ENCODE measurements at regions not wholly inside any gene's neighbourhood (a gene's known extent, or its start where the extent isn't known, plus 50 kb on each side); places are given as distances from the start of the nearest gene placed in this dataset.

GRCh38 chr22:44442186-44442815 is 55.7 kb downstream of the RTL6 start:
- no peak overlapping the region for H3K27ac ChIP-seq (ENCODE audit: low read depth, low read length)
- no peak overlapping the region for H3K4me3 ChIP-seq (ENCODE audit: low read depth in 1 of 2, low read length in 2 of 2)
- no peak overlapping the region for H3K9ac ChIP-seq (ENCODE audit: low read depth in 1 of 2, low read length in 2 of 2)
- H3K27me3 ChIP-seq (ENCODE audit: control insufficient read depth in 1 of 2, insufficient read depth in 2 of 2, low read length in 2 of 2): no peaks in the 10 kb centered on the region
- H3K4me1 ChIP-seq (ENCODE audit: control insufficient read depth in 1 of 2, insufficient read depth in 2 of 2, low read length in 2 of 2): no peaks in the 10 kb centered on the region
- H3K36me3 ChIP-seq (ENCODE audit: control insufficient read depth in 1 of 2, insufficient read depth in 2 of 2, low read length in 2 of 2): no peaks in the 10 kb centered on the region
- H3K9me3 ChIP-seq (ENCODE audit: control insufficient read depth in 1 of 2, low read length in 2 of 2): peaks cover 4 to 9% of the 10 kb centered on the region in 2 donors

GRCh38 chr22:44441401-44442185 is 56.4 kb downstream of the RTL6 start:
- no peaks in the 10 kb centered on the region for H3K36me3 ChIP-seq (ENCODE audit: control insufficient read depth in 1 of 2, insufficient read depth in 2 of 2, low read length in 2 of 2)
- H3K27ac ChIP-seq (ENCODE audit: low read depth, low read length): no peak overlapping the region
- H3K4me3 ChIP-seq (ENCODE audit: low read depth in 1 of 2, low read length in 2 of 2): no peak overlapping the region
- no peaks in the 10 kb centered on the region for H3K4me1 ChIP-seq (ENCODE audit: control insufficient read depth in 1 of 2, insufficient read depth in 2 of 2, low read length in 2 of 2)
- H3K9ac ChIP-seq (ENCODE audit: low read depth in 1 of 2, low read length in 2 of 2): no peak overlapping the region
- no peaks in the 10 kb centered on the region for H3K27me3 ChIP-seq (ENCODE audit: control insufficient read depth in 1 of 2, insufficient read depth in 2 of 2, low read length in 2 of 2)
- H3K9me3 ChIP-seq (ENCODE audit: control insufficient read depth in 1 of 2, low read length in 2 of 2): peaks cover 4 to 7% of the 10 kb centered on the region in 2 donors

- Histone ChIP-seq H3K9me3 (ENCODE audit: control insufficient read depth in 1 of 2, low read length in 2 of 2) (no peaks in the 10 kb centered on the region), H3K9ac (ENCODE audit: low read depth in 1 of 2, low read length in 2 of 2) (no peak overlapping the region), H3K4me1 (ENCODE audit: control insufficient read depth in 1 of 2, insufficient read depth in 2 of 2, low read length in 2 of 2) (no peaks in the 10 kb centered on the region), H3K27me3 (ENCODE audit: control insufficient read depth in 1 of 2, insufficient read depth in 2 of 2, low read length in 2 of 2) (no peaks in the 10 kb centered on the region), H3K27ac (ENCODE audit: low read depth, low read length) (no peak overlapping the region), H3K4me3 (ENCODE audit: low read depth in 1 of 2, low read length in 2 of 2) (no peak overlapping the region), H3K36me3 (ENCODE audit: control insufficient read depth in 1 of 2, insufficient read depth in 2 of 2, low read length in 2 of 2) (no peaks in the 10 kb centered on the region)
Observed at GRCh38 chr22:44440224-44441160, 57.5 kb downstream of the RTL6 start.

- Histone ChIP-seq H3K4me1 (ENCODE audit: control insufficient read depth in 1 of 2, insufficient read depth in 2 of 2, low read length in 2 of 2) (no peaks in the 10 kb centered on the region), H3K4me3 (ENCODE audit: low read depth in 1 of 2, low read length in 2 of 2) (no peak overlapping the region)
Observed at GRCh38 chr22:44439356-44440223, 58.4 kb downstream of the RTL6 start.

GRCh38 chr22:44438481-44439131 is 59.4 kb downstream of the RTL6 start:
- Histone ChIP-seq H3K27me3 (ENCODE audit: control insufficient read depth in 1 of 2, insufficient read depth in 2 of 2, low read length in 2 of 2) (no peaks in the 10 kb centered on the region), H3K4me1 (ENCODE audit: control insufficient read depth in 1 of 2, insufficient read depth in 2 of 2, low read length in 2 of 2) (no peaks in the 10 kb centered on the region), H3K27ac (ENCODE audit: low read depth, low read length) (no peak overlapping the region), H3K36me3 (ENCODE audit: control insufficient read depth in 1 of 2, insufficient read depth in 2 of 2, low read length in 2 of 2) (no peaks in the 10 kb centered on the region), H3K4me3 (ENCODE audit: low read depth in 1 of 2, low read length in 2 of 2) (no peak overlapping the region), H3K9ac (ENCODE audit: low read depth in 1 of 2, low read length in 2 of 2) (no peak overlapping the region), H3K9me3 (ENCODE audit: control insufficient read depth in 1 of 2, low read length in 2 of 2) (no peaks in the 10 kb centered on the region)

More at GRCh38 chr22:44439356-44440223, 58.4 kb downstream of the RTL6 start:
- Histone ChIP-seq H3K9me3 (ENCODE audit: control insufficient read depth in 1 of 2, low read length in 2 of 2) (no peaks in the 10 kb centered on the region), H3K9ac (ENCODE audit: low read depth in 1 of 2, low read length in 2 of 2) (no peak overlapping the region), H3K27ac (ENCODE audit: low read depth, low read length) (no peak overlapping the region), H3K27me3 (ENCODE audit: control insufficient read depth in 1 of 2, insufficient read depth in 2 of 2, low read length in 2 of 2) (no peaks in the 10 kb centered on the region), H3K36me3 (ENCODE audit: control insufficient read depth in 1 of 2, insufficient read depth in 2 of 2, low read length in 2 of 2) (no peaks in the 10 kb centered on the region)

GRCh38 chr22:44438056-44438455 is 60.0 kb downstream of the RTL6 start:
- H3K4me1 ChIP-seq (ENCODE audit: control insufficient read depth in 1 of 2, insufficient read depth in 2 of 2, low read length in 2 of 2): peaks cover 0 to under 1% of the 10 kb centered on the region in 2 donors
- H3K4me3 ChIP-seq (ENCODE audit: low read depth in 1 of 2, low read length in 2 of 2): no peak overlapping the region
- H3K36me3 ChIP-seq (ENCODE audit: control insufficient read depth in 1 of 2, insufficient read depth in 2 of 2, low read length in 2 of 2): no peaks in the 10 kb centered on the region
- H3K27me3 ChIP-seq (ENCODE audit: control insufficient read depth in 1 of 2, insufficient read depth in 2 of 2, low read length in 2 of 2): no peaks in the 10 kb centered on the region
- no peaks in the 10 kb centered on the region for H3K9me3 ChIP-seq (ENCODE audit: control insufficient read depth in 1 of 2, low read length in 2 of 2)
- no peak overlapping the region for H3K27ac ChIP-seq (ENCODE audit: low read depth, low read length)
- H3K9ac ChIP-seq (ENCODE audit: low read depth in 1 of 2, low read length in 2 of 2): no peak overlapping the region

GRCh38 chr22:44437216-44438055 is 60.6 kb downstream of the RTL6 start:
- Histone ChIP-seq H3K27me3 (ENCODE audit: control insufficient read depth in 1 of 2, insufficient read depth in 2 of 2, low read length in 2 of 2) (no peaks in the 10 kb centered on the region), H3K4me1 (ENCODE audit: control insufficient read depth in 1 of 2, insufficient read depth in 2 of 2, low read length in 2 of 2) (peaks cover 3 to 4% of the 10 kb centered on the region in 2 donors), H3K4me3 (ENCODE audit: low read depth in 1 of 2, low read length in 2 of 2) (no peak overlapping the region), H3K36me3 (ENCODE audit: control insufficient read depth in 1 of 2, insufficient read depth in 2 of 2, low read length in 2 of 2) (no peaks in the 10 kb centered on the region), H3K9ac (ENCODE audit: low read depth in 1 of 2, low read length in 2 of 2) (no peak overlapping the region), H3K9me3 (ENCODE audit: control insufficient read depth in 1 of 2, low read length in 2 of 2) (no peaks in the 10 kb centered on the region), H3K27ac (ENCODE audit: low read depth, low read length) (no peak overlapping the region)

DNA sequence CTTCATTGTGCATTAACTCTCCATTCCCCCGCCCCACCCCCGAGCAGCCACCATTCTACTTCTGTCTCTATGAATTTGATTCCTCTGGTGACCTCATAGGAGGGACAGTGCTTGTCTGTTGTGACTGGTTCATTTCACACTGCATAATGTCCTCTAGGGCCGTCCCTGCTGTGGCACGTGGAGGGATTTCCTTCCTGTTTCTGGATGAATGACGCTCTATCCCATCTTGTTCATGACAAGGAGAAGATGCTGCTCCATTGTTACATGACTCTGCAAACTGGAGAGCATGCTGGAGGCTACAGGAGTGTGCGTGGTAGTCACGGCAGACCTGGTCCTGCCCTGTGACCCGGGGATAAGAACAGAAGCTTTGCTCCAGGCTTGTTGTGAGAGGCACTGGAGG is 61.3 kb downstream of the RTL6 start:
- H3K27me3 ChIP-seq (ENCODE audit: control insufficient read depth in 1 of 2, insufficient read depth in 2 of 2, low read length in 2 of 2): no peaks in the 10 kb centered on the region
- peaks cover 3 to 4% of the 10 kb centered on the region in 2 donors for H3K4me1 ChIP-seq (ENCODE audit: control insufficient read depth in 1 of 2, insufficient read depth in 2 of 2, low read length in 2 of 2)
- no peak overlapping the region for H3K4me3 ChIP-seq (ENCODE audit: low read depth in 1 of 2, low read length in 2 of 2)
- H3K9me3 ChIP-seq (ENCODE audit: control insufficient read depth in 1 of 2, low read length in 2 of 2): no peaks in the 10 kb centered on the region
- H3K36me3 ChIP-seq (ENCODE audit: control insufficient read depth in 1 of 2, insufficient read depth in 2 of 2, low read length in 2 of 2): no peaks in the 10 kb centered on the region
- no peak overlapping the region for H3K9ac ChIP-seq (ENCODE audit: low read depth in 1 of 2, low read length in 2 of 2)
- no peak overlapping the region for H3K27ac ChIP-seq (ENCODE audit: low read depth, low read length)

Measured in duodenal mucosa (tissue), 2 donors.